GM10248 (cell line): ENCODE measurements at regions not wholly inside any gene's neighbourhood (a gene's known extent, or its start where the extent isn't known, plus 50 kb on each side); places are given as distances from the start of the nearest gene placed in this dataset.
A peak's percentile ranks its signal among the peaks of the same experiment; 100 is the strongest.

Experiments
- CTCF ChIA-PET: fragments of 300-600 bp; sonication (Branson Sonifier 250); formaldehyde crosslinking; extraction: SDS; loops from one replicate; lab custom pipeline; 2021; ENCODE audit warnings: antibody characterized with exemption; lab: Yijun Ruan, JAX
- POLR2A ChIA-PET: fragments of 350-650 bp; sonication (Branson Sonifier 250); formaldehyde crosslinking; extraction: SDS; loops from one replicate; lab custom pipeline; 2020; ENCODE audit warnings: antibody characterized with exemption; lab: Yijun Ruan, JAX
- DNase-seq: peaks from one replicate; pipeline ENCODE4 v3.0.0; 2012; ENCODE audit errors: extremely low spot score
- TF ChIP-seq, protein P1 (sequence below): IDR thresholded peaks from 2 replicates; pipeline ENCODE4 v1.5.1; 2012; ENCODE audit warnings: mild to moderate bottlenecking, low read depth; ENCODE audit errors: extremely low read depth, missing control alignments, control extremely low read depth

DNA sequence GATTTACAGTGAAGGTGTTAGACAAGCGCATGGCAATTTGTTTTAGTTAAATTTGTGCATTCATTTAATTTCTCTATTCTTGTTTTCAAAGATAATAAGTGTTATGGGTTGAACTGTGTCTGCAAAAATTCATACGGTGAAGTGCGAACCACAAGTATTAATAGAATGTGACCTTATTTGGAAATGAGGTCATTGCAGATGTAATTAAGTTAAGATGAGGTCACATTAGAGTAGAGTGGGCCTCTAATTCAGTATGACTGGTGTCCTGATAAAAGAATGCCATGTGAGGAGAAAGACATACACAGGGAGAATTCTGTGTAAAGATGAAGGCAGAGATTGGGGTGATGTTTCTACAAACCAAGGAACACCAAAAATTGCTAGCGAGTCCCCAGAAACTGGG lies 158.8 kb upstream of the SEMA3E start:
- CTCF ChIA-PET = interaction anchor here (1.1 kb wide), 1 partner anchor 52 kb away, joined by 3 read pairs; no protein-coding TSS in a partner anchor
- POLR2A ChIA-PET = no interaction called here
- DNase-seq = no peak
- TF ChIP-seq, protein P1, sequence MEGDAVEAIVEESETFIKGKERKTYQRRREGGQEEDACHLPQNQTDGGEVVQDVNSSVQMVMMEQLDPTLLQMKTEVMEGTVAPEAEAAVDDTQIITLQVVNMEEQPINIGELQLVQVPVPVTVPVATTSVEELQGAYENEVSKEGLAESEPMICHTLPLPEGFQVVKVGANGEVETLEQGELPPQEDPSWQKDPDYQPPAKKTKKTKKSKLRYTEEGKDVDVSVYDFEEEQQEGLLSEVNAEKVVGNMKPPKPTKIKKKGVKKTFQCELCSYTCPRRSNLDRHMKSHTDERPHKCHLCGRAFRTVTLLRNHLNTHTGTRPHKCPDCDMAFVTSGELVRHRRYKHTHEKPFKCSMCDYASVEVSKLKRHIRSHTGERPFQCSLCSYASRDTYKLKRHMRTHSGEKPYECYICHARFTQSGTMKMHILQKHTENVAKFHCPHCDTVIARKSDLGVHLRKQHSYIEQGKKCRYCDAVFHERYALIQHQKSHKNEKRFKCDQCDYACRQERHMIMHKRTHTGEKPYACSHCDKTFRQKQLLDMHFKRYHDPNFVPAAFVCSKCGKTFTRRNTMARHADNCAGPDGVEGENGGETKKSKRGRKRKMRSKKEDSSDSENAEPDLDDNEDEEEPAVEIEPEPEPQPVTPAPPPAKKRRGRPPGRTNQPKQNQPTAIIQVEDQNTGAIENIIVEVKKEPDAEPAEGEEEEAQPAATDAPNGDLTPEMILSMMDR = no peak

DNA sequence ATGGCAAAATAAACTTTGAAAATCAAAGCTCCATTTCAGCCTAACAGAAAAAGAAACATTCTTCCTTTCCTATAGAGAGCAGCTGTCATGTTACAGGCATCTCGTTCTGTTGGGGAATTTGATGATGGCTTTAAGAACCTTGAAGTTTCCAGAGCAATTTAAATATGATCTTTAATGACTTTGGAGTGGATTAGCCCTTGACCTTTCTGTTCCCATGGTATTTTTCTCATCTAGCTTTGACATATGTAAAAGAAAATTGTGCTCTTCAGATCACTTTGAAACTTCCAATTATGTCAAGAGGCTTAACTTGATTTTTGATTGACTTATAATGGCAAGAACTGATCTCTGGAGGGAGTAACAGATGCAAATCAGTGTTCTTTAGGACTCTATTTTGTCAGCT lies 157.6 kb upstream of the SEMA3E start:
- ChIA-PET POLR2A (no interaction called here), CTCF (interaction anchor here (1.3 kb wide), 2 partner anchors 16 to 36 kb away, joined by 3 to 4 read pairs; no protein-coding TSS in a partner anchor)
- TF ChIP-seq, protein P1 = no peak
- DNase-seq = no peak

DNA sequence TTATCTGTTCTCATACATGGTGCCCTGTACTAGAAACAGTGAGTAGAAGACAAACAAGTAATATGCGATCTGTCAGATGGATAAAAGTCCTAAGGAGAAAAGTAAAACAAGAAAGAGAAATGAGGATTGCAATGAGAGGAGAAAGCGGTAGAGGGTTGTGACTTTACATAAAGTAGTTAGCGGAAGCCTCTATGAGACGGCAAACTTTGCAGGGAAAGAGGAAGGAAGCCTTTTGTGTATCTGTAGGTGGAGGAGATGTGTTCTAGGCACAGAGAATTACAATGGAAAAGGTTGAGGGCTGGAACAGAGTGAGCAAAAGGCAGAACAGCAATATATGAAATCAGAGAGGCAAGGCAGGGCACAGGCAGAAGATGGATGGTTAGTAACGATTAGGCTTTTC lies 150.4 kb upstream of the SEMA3E start:
- DNase-seq = no peak
- ChIA-PET POLR2A (no interaction called here), CTCF (no interaction called here)
- TF ChIP-seq, protein P1 = no peak

DNA sequence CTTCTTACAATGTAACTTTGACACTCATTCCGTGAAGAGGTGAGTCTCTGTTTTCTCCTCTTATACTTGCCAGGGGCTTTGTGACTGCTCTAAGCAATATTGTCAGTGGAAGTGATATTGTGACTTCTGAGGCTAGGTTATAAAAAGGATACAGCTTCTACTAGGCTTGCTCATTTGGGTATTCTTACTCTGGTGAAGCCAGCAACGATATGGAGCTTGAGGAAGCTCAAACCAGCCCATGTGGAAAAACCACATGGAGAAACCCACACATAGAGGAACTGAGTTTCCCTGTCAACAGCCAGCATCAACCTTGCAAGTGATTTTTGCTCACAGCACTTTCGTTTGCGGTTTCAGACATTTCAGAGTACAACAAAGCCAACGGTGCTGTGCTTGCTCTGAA lies 149.6 kb upstream of the SEMA3E start:
- peak; percentile 8 for DNase-seq
- ChIA-PET POLR2A (no interaction called here), CTCF (no interaction called here)
- TF ChIP-seq, protein P1 = no peak

DNA sequence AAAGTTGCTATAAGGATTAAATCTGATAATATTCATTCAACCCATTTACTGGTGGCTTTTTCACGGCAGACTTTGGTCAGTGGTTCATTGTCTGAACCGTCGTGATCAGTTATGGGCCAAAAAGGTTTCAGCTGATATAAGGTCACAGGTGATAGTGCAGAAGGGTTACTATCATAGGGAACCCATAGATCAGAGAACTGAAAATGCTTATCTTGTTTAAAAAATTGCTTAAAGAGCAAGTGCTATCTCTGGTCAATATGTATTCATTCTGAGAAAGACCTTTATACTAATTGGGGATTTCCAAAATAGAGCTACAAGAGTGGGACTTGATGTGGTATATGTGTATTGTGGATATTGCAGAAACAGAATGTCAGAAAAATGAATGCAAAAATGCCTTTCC lies 147.8 kb upstream of the SEMA3E start:
- POLR2A ChIA-PET = no interaction called here
- DNase-seq = peak; percentile 7
- CTCF ChIA-PET = interaction anchor here (0.9 to 1.0 kb wide), 2 partner anchors 14 to 17 kb away, joined by 3 read pairs; no protein-coding TSS in a partner anchor
- TF ChIP-seq, protein P1 = no peak

DNA sequence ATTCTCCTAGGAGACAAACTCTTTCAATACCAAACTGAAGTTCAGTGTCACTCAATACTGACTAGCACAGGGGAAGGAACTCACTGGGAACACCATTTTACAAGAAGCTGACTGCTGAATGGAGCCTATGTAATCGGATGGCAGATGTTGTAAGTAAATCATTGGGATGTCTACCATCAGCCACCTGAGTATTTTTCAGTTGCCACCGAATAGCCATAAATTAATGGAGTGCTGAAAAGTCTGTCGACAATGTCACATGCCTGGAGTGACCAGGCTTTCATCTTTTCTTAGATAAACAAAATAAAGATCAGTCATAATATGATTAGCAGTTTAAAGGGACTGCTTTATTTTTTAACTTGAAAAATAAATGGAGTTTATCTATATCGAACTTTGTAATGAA lies 145.9 kb upstream of the SEMA3E start:
- TF ChIP-seq, protein P1 = no peak
- ChIA-PET CTCF (no interaction called here), POLR2A (no interaction called here)
- DNase-seq = no peak
